ENCODE measurements at regions not wholly inside any gene's neighbourhood (a gene's known extent, or its start where the extent isn't known, plus 50 kb on each side); places are given as distances from the start of the nearest gene placed in this dataset.

DNA sequence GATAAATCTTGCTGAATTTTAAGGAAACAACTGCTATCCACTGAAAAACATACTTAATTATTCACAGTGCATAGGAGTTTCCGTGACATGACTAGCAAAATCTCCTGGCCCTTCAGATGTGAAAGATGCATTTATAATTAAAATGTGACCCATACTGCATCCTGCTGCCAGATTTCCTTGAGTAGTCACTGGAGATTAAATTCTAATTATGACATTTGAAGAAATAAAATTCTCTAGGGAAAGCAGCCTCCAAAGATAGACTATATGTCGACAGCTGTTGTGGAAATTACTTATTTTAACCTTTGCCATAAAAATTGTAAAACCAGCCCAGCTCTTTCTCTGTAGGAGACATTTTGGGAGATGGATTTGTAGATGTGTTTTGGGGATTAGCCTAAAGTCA lies 193.6 kb upstream of the SMC2 start:
- Histone ChIP-seq H3K9ac (ENCODE audit: insufficient read depth, low read length, poor library complexity, severe bottlenecking) (no peak overlapping the region), H3K4me3 (replicated peaks in 1 of 3; ENCODE audit: low read depth in 2 of 3, low read length in 3 of 3) (no peak overlapping the region), H3K4me1 (ENCODE audit: control insufficient read depth in 1 of 2, insufficient read depth in 2 of 2, low read length in 2 of 2) (no peaks in the 10 kb centered on the region), H4K20me1 (ENCODE audit: insufficient read depth, low read length) (no peaks in the 10 kb centered on the region), H3K36me3 (replicated peaks in 1 of 2; ENCODE audit: control insufficient read depth in 1 of 2, insufficient read depth in 2 of 2, low read length in 2 of 2) (no peaks in the 10 kb centered on the region), H2AFZ (ENCODE audit: insufficient read depth, low read depth, low read length, poor library complexity, severe bottlenecking) (no peak overlapping the region), H3K27me3 (ENCODE audit: control insufficient read depth in 2 of 2, insufficient read depth in 2 of 2, low read length in 2 of 2) (no peaks in the 10 kb centered on the region), H3K27ac (ENCODE audit: low read depth in 1 of 2, low read length in 2 of 2) (no peak overlapping the region), H3K9me3 (replicated peaks in 1 of 2; ENCODE audit: control insufficient read depth in 1 of 2, insufficient read depth in 1 of 2, low read length in 2 of 2) (no peaks in the 10 kb centered on the region), H3K4me2 (replicated peaks; ENCODE audit: extremely low read depth, low read length, poor library complexity, severe bottlenecking) (no peak overlapping the region), H3K79me2 (ENCODE audit: insufficient read depth, low read length) (no peaks in the 10 kb centered on the region)
- Mint-ChIP-seq H3K4me3 (no peak overlapping the region), H3K27ac (no peak overlapping the region), H3K9me3 (peaks cover 0 to 2% (median 0%) of the 10 kb centered on the region in 7 donors), H3K4me1 (no peaks in the 10 kb centered on the region), H3K27me3 (ENCODE audit: low read depth in 3 of 3) (no peaks in the 10 kb centered on the region), H3K36me3 (no peaks in the 10 kb centered on the region)
- intact Hi-C loops (cut with micrococcal nuclease), result no loop called here
- DNase-seq, result no peak
- WGBS (ENCODE audit: insufficient coverage), result no CpG with 5 or more reads among the region's 2 CpGs
- TF ChIP-seq, protein P1, sequence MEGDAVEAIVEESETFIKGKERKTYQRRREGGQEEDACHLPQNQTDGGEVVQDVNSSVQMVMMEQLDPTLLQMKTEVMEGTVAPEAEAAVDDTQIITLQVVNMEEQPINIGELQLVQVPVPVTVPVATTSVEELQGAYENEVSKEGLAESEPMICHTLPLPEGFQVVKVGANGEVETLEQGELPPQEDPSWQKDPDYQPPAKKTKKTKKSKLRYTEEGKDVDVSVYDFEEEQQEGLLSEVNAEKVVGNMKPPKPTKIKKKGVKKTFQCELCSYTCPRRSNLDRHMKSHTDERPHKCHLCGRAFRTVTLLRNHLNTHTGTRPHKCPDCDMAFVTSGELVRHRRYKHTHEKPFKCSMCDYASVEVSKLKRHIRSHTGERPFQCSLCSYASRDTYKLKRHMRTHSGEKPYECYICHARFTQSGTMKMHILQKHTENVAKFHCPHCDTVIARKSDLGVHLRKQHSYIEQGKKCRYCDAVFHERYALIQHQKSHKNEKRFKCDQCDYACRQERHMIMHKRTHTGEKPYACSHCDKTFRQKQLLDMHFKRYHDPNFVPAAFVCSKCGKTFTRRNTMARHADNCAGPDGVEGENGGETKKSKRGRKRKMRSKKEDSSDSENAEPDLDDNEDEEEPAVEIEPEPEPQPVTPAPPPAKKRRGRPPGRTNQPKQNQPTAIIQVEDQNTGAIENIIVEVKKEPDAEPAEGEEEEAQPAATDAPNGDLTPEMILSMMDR (IDR thresholded peaks at IDR 0.05), result no peak

DNA sequence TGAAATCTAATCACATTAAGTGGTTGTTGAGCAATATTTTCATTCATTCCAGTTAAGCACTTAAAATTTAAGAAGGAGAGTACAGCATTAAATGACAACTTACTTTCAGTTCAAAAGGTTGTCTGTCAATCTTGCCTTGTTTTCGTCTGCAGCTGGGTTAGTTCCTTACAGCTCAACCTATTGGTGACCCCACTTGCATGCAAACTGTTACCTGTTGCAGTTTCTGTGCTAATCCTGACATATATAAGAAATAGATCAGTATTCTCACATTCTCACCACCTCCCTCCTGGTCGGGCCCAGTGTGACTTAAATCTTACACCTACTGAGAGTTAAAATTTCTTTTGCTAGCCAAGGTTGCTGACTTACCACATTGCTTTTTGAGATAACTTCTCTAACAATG lies 191.8 kb upstream of the SMC2 start:
- no peaks in the 10 kb centered on the region for H4K20me1 ChIP-seq (ENCODE audit: insufficient read depth, low read length)
- no peaks in the 10 kb centered on the region for H3K27me3 ChIP-seq (ENCODE audit: control insufficient read depth in 2 of 2, insufficient read depth in 2 of 2, low read length in 2 of 2)
- H3K27ac Mint-ChIP-seq, result no peak overlapping the region
- H3K27ac ChIP-seq (ENCODE audit: low read depth in 1 of 2, low read length in 2 of 2), result no peak overlapping the region
- no peak overlapping the region for H3K4me3 ChIP-seq (replicated peaks in 1 of 3; ENCODE audit: low read depth in 2 of 3, low read length in 3 of 3)
- intact Hi-C loops (cut with micrococcal nuclease), result no loop called here
- H3K9me3 Mint-ChIP-seq, result peaks cover 0 to 2% (median 0%) of the 10 kb centered on the region in 7 donors
- H3K4me3 Mint-ChIP-seq, result no peak overlapping the region
- TF ChIP-seq, protein P1 (IDR thresholded peaks at IDR 0.05), result no peak
- no peaks in the 10 kb centered on the region for H3K79me2 ChIP-seq (ENCODE audit: insufficient read depth, low read length)
- WGBS (ENCODE audit: insufficient coverage), result no CpG with 5 or more reads among the region's 2 CpGs
- H3K4me2 ChIP-seq (replicated peaks; ENCODE audit: extremely low read depth, low read length, poor library complexity, severe bottlenecking), result no peak overlapping the region
- DNase-seq, result no peak
- no peak overlapping the region for H2AFZ ChIP-seq (ENCODE audit: insufficient read depth, low read depth, low read length, poor library complexity, severe bottlenecking)
- no peaks in the 10 kb centered on the region for H3K9me3 ChIP-seq (replicated peaks in 1 of 2; ENCODE audit: control insufficient read depth in 1 of 2, insufficient read depth in 1 of 2, low read length in 2 of 2)
- no peaks in the 10 kb centered on the region for H3K4me1 Mint-ChIP-seq
- no peaks in the 10 kb centered on the region for H3K36me3 ChIP-seq (replicated peaks in 1 of 2; ENCODE audit: control insufficient read depth in 1 of 2, insufficient read depth in 2 of 2, low read length in 2 of 2)
- no peak overlapping the region for H3K9ac ChIP-seq (ENCODE audit: insufficient read depth, low read length, poor library complexity, severe bottlenecking)
- H3K36me3 Mint-ChIP-seq, result no peaks in the 10 kb centered on the region
- H3K4me1 ChIP-seq (ENCODE audit: control insufficient read depth in 1 of 2, insufficient read depth in 2 of 2, low read length in 2 of 2), result no peaks in the 10 kb centered on the region
- no peaks in the 10 kb centered on the region for H3K27me3 Mint-ChIP-seq (ENCODE audit: low read depth in 3 of 3)
